ENCODE measurements at regions not wholly inside any gene's neighbourhood (a gene's known extent, or its start where the extent isn't known, plus 50 kb on each side); places are given as distances from the start of the nearest gene placed in this dataset.

- DNase-seq (ENCODE audit: low spot score): no peak
Observed at GRCh38 chr6:23145781-23146180, 576.4 kb downstream of the HDGFL1 start.

DNA sequence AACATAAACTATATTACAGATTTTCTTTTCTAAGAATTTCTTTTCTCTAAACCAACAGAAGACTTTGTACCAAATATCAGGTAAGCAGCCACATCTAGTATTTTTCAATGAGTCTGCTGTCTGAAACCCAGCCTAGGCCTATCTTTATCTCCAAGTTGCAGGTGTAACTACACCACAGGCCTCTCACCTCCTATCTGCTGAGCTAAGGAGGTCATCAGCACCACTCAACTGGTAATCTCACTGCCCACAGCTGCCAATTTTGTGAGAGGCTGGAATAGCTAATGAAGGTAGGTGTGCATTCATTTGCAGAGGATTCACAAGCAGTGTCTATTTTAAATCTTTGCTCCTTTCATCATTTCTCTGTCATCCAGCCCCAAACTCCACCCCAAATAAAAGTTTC lies 584.8 kb downstream of the HDGFL1 start:
- no peak for DNase-seq (ENCODE audit: low spot score)

- no peak for DNase-seq (ENCODE audit: low spot score)
Observed at GRCh38 chr6:23170049-23170448, 600.7 kb downstream of the HDGFL1 start.

DNA sequence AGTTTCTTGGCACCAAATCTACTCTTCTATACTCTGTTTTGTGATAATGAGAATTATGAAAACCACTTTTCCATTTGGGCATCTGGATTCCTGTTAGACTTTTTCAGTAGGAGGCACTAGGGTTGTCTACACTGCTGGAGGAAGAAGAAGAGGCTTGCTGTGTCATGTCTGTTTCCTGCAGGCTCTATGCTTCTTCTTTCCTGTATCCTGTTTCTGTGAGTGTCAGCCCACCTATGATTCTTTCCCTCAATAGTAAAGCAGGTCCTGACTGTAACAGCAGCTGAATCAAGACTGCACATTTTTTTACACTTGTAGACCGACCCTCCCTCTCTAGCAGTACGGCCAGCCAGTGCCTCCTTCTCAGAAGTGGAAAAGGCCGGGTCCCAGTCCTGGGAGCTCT lies 603.9 kb downstream of the HDGFL1 start:
- no peak for DNase-seq (ENCODE audit: low spot score)

GRCh38 chr6:23174781-23175361 lies 605.5 kb downstream of the HDGFL1 start:
- DNase-seq (ENCODE audit: low spot score): peak; percentile 59

DNA sequence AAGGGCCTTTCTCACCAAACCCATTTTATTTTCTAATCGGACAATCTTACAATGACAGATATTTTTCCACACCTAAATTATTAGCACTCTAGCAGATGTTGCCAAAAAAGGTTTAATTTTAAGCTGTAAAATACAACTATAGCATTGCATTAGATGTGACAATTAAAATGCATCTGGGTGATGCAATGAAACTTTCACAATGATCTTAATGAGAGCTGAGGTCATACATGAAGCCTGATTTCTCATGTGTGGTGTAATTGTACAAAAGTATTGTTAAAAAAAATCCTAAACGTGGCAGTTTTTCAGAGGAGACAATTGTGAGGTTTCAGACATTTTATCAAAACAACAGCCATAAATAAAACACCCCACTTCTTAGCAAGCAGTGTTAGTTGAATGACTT lies 606.0 kb downstream of the HDGFL1 start:
- DNase-seq (ENCODE audit: low spot score): no peak

DNA sequence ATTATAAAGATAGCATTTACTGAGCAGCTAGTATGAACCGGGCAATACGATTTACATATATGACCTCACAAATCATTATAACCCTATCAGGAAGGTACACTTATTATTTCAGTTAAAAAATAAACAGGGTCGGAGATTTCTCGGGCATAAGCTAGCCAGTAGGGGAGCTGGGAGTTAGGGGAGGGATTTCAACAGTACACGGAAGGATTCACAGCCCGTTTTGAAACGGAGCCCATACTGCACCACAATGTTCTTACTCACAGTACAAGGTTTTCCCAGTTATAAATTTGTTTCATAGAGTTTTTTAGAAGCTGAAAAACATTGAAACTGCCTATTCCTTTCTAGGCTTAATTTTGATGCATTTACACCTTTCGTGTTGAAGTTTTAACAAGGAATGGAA lies 607.1 kb downstream of the HDGFL1 start:
- no peak for DNase-seq (ENCODE audit: low spot score)

DNA sequence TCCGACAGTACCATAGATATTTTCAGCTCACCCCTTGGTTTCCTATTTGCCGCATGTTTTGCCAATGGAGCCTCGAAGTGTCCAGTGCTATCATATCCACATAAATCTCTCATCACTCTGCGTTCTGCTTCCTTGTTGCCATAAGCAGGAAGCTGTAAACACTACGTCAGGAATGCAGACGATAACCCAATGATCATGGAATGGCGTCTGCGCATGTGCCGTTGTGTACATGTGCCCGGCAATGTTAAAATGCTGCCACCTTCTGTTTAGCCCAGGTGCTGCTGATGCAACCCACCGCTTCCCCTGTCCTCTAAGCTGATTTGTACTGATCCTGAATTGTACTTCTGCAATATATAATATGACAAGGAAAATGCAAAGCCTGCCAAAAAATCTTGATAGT lies 607.5 kb downstream of the HDGFL1 start:
- no peak for DNase-seq (ENCODE audit: low spot score)

DNA sequence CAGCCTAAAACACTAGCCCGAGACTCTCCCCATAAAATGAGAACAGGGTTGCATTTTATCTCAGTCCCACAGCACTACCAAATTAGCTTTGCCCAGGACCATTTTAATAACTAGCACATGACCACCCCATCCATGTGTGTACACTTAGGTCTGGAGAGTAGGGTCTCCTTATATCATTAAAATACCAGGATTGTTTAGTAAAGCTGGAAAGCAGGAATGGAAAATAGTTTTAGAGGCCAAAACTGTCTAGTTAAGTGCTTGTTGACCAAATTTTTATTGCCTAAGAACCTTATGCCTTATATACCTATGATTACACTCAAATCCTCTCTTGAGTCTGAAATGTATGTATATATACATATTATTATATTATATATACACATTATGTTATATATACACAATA lies 608.4 kb downstream of the HDGFL1 start:
- DNase-seq (ENCODE audit: low spot score): no peak

DNA sequence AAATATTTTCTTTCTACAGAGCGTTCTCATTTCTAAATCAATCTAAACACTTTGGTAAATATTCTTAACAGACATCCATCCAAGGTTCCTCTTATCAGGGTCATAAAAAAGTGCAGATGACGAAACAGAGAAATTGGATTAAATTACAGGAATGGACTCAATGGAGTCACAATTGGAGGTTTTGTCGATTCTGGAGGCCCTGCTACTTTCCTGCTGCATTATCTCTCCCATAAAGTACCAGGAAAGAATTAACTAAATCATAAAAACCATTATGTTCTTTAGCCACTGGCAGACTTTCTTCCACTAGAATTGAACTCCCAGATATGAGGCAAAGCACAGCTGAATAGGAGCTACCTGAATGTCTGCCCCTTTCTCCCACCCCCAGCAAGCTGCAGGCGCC lies 610.6 kb downstream of the HDGFL1 start:
- no peak for DNase-seq (ENCODE audit: low spot score)

DNA sequence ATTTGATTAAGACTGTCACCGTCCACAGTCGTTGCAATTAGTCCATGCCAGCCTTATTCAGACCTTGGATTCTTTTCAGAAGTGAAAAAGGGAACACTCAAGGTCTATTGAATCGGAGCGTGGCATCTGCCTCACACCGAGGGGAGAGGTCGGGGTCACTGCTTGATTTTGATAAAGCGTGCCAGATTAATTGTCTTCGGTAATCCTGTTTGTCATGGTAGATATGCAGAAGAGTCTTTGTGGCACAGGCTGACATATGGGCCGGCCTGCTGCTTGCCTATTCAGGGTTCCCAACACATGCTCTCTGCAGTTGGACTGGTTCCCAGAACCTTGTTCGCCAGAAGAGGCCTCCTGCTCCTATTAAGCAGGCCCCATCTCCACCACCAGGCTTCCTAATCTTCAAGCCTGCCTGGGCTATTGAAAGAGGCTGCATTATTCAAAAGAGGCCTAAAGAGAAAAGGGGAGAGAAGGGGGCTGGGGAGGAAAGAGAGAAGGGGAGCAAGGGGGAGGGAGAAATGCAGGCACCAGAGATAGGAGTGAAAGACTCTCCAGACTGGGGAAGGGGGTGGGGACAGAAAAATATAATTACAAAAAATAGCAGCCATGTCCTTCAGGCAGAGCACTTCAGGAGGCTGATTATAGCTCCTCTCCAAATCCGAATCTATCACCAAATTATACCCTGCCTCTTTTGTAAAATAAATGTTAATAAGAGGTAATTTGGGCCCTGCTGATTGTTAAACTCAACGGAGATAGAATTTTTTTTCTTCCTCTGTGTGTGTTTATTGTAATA lies 611.3 kb downstream of the HDGFL1 start:
- DNase-seq (ENCODE audit: low spot score): no peak

- DNase-seq (ENCODE audit: low spot score): no peak
Observed at GRCh38 chr6:23181356-23182110, 612.2 kb downstream of the HDGFL1 start.

DNA sequence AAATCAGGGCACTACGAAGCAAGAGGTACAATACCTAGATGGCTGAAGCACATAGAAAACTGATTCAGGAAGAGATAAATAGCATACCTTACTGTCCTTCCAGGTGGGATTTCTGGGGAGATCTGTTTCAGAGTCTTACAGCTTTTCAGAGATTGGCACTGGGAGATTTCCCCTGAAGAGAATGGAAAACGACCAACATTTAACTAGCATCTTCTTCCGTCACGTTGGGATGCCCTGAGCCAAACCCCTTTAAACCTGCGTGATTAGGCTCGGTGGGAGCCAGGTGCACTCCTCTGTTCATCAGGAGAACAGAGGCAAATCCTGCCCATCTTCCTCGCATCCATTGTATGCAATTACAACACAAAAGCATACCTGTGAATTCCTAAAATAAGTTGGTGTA lies 614.5 kb downstream of the HDGFL1 start:
- no peak for DNase-seq (ENCODE audit: low spot score)

- DNase-seq (ENCODE audit: low spot score): no peak
Observed at GRCh38 chr6:23184351-23184750, 615.0 kb downstream of the HDGFL1 start.

- no peak for DNase-seq (ENCODE audit: low spot score)
Observed at GRCh38 chr6:23195487-23195886, 626.1 kb downstream of the HDGFL1 start.

- no peak for DNase-seq (ENCODE audit: low spot score)
Observed at GRCh38 chr6:23199541-23199940, 630.2 kb downstream of the HDGFL1 start.

GRCh38 chr6:23200946-23201345 lies 631.6 kb downstream of the HDGFL1 start:
- DNase-seq (ENCODE audit: low spot score): no peak

GRCh38 chr6:23202207-23202606 lies 632.8 kb downstream of the HDGFL1 start:
- DNase-seq (ENCODE audit: low spot score): no peak

GRCh38 chr6:23212398-23212797 lies 643.0 kb downstream of the HDGFL1 start:
- DNase-seq (ENCODE audit: low spot score): no peak

DNA sequence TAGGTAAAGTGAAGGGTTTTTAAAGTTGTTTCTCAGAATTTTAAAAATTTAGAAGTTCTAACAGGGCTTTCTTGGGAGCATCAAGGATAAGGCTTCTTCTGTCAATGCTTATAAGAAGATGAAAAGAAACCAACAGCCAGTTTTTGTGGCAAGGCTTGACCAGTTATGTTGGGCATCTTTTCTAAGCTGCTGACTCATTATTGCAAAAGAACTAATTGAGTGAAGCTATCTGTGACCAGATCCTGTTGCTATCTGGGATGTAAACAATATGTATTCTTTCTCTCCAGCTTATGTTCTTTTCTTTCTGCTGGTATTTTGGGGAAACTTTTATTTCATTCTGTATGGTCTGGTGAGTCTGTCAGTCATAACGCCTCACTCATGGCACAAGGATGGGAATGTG lies 643.8 kb downstream of the HDGFL1 start:
- no peak for DNase-seq (ENCODE audit: low spot score)

DNA sequence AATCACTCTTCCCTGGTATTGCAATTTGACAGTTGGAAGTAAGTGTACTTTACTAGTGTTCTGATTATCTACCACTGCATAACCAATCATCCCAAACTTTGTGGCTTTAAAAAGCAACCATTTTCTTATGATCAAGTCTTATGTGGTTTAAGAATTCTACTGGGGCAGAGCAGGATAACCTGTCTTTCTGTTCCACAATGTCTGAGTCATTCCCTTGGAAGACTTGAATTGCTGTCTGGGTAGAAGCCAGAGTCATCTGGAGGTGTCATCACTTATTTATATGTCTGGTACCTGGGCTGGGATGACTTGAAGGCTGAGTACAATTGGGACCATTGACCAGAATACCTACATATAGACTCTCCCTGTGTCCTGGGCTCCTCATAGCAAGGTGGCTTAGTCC lies 644.3 kb downstream of the HDGFL1 start:
- no peak for DNase-seq (ENCODE audit: low spot score)

DNA sequence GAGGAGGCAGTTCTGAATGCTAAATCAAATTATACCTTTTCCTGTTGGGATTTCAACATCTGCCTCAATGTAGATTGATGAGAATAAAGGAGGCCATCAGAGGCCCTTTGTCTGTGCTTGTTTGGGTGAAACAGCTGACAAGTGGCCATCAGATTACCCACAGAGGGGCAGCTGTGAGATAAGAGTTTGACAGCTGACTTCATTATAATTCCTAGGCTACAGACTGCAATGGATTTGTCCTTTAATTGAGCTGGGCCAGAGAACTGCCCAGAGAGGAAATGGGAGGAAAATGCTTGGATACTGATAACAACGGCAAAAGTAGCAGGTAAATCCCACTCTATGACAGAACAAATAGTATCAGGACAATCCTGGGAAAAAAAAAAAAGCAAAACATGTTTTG lies 649.4 kb downstream of the HDGFL1 start:
- DNase-seq (ENCODE audit: low spot score): no peak

DNA sequence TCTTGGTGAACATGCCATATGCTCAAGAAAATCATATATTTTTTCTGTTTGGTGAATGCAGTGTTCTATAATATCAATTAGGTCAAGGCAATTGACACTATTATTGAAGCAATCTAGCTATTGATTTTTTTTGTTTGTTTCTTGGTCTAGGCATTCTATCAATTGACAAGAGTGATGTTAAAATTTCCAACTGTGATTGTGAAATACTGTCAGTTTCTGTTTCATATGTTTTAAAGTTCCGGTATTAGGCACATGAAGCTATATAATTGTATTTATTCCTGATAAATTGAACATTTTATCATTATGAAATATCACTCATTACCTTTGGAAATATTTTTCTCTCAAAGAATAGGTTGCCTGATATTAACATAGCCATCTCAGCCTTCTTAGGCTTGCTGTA lies 653.4 kb downstream of the HDGFL1 start:
- DNase-seq (ENCODE audit: low spot score): no peak
